ENCODE measurements at regions not wholly inside any gene's neighbourhood (a gene's known extent, or its start where the extent isn't known, plus 50 kb on each side); places are given as distances from the start of the nearest gene placed in this dataset.

- FAIRE-seq: no peak
These were observed 113.0 kb downstream of the MMRN1 start for GRCh38 chr4:90007494-90008167.

DNA sequence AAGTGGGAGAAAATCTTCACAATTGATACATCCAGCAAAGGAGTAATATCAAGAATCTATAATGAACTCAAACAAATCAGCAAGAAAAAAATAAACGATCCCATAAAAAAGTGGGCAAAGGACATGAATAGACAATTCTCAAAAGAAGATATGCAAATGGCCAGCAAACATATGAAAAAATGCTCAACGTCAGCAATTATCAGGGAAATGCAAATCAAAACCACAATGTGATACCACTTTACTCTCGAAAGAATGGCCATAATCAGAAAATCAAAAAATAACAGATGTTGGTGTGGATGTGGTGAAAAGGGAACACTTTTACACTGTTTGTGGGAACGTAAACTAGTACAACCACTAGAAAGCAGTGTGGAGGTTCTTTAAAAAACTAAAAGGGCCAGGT is 114.3 kb upstream of the CCSER1 start:
- no peak overlapping the region for H3K4me3 ChIP-seq
- intact Hi-C loops (cut with DNase I): no loop called here

More at GRCh38 chr4:90007494-90008167, 113.0 kb downstream of the MMRN1 start:
- Histone ChIP-seq H3K4me1 (no peaks in the 10 kb centered on the region), H3K4me3 (no peak overlapping the region), H3K27me3 (no peaks in the 10 kb centered on the region), H3K36me3 (no peaks in the 10 kb centered on the region), H3K27ac (no peak overlapping the region), H3K9me3 (no peaks in the 10 kb centered on the region)
- 78 to 90% methylated on average over 3 of the region's 3 CpGs for WGBS, 2 donors
- intact Hi-C loops (cut with DNase I): no loop called here
- TF ChIP-seq CTCF (IDR thresholded peaks at IDR 0.05): no peak
- DNase-seq: peak in 1 of 6 donors; percentile 21
- no peak for ATAC-seq

GRCh38 chr4:90024519-90024918 is 102.7 kb upstream of the CCSER1 start:
- DNase-seq (no peak), ATAC-seq (no peak), FAIRE-seq (no peak)
- no peaks in the 10 kb centered on the region for H3K9me3 ChIP-seq
- intact Hi-C loops (cut with DNase I): loop anchor here in 1 of 3 donors (10.0 kb wide), 1 partner anchor 270 kb away; no protein-coding TSS in a partner anchor
- H3K4me3 ChIP-seq: no peak overlapping the region
- no peak for TF ChIP-seq CTCF (IDR thresholded peaks at IDR 0.05)
- H3K27me3 ChIP-seq: no peaks in the 10 kb centered on the region
- no peaks in the 10 kb centered on the region for H3K4me1 ChIP-seq
- WGBS, 2 donors: 68 to 76% methylated on average over 1 of the region's 1 CpG
- H3K27ac ChIP-seq: no peak overlapping the region
- H3K36me3 ChIP-seq: no peaks in the 10 kb centered on the region

More for the DNA sequence above, 114.3 kb upstream of the CCSER1 start:
- no peak for TF ChIP-seq CTCF (IDR thresholded peaks at IDR 0.05)
- Histone ChIP-seq H3K4me1 (no peaks in the 10 kb centered on the region), H3K36me3 (no peaks in the 10 kb centered on the region), H3K27me3 (no peaks in the 10 kb centered on the region), H3K9me3 (no peaks in the 10 kb centered on the region), H3K27ac (no peak overlapping the region)
- WGBS, 2 donors: 80 to 88% methylated on average over 4 of the region's 4 CpGs
- no peak for DNase-seq
- no peak for ATAC-seq
- no peak for FAIRE-seq

GRCh38 chr4:90025248-90025647 is 101.9 kb upstream of the CCSER1 start:
- Histone ChIP-seq H3K4me1 (no peaks in the 10 kb centered on the region), H3K4me3 (no peak overlapping the region), H3K27ac (no peak overlapping the region), H3K36me3 (no peaks in the 10 kb centered on the region), H3K27me3 (no peaks in the 10 kb centered on the region), H3K9me3 (no peaks in the 10 kb centered on the region)
- intact Hi-C loops (cut with DNase I): loop anchor here in 1 of 3 donors (10.0 kb wide), 1 partner anchor 270 kb away; no protein-coding TSS in a partner anchor
- WGBS, 2 donors: 39 to 47% methylated on average over 1 of the region's 1 CpG
- ATAC-seq (no peak), DNase-seq (no peak), FAIRE-seq (peak; percentile 43)
- TF ChIP-seq CTCF (IDR thresholded peaks at IDR 0.05): peak in 1 of 4 donors; percentile 23

GRCh38 chr4:90027565-90027964 is 99.6 kb upstream of the CCSER1 start:
- no peaks in the 10 kb centered on the region for H3K27me3 ChIP-seq
- no peaks in the 10 kb centered on the region for H3K36me3 ChIP-seq
- H3K9me3 ChIP-seq: no peaks in the 10 kb centered on the region
- DNase-seq: no peak
- no peak for FAIRE-seq
- 36 to 65% methylated on average over 2 of the region's 2 CpGs for WGBS, 2 donors
- intact Hi-C loops (cut with DNase I): loop anchor here in 1 of 3 donors (10.0 kb wide), 1 partner anchor 267 kb away; no protein-coding TSS in a partner anchor
- no peak overlapping the region for H3K27ac ChIP-seq
- H3K4me3 ChIP-seq: no peak overlapping the region
- ATAC-seq: no peak
- H3K4me1 ChIP-seq: no peaks in the 10 kb centered on the region
- no peak for TF ChIP-seq CTCF (IDR thresholded peaks at IDR 0.05)
